K562 (cell line): ENCODE measurements at regions not wholly inside any gene's neighbourhood (a gene's known extent, or its start where the extent isn't known, plus 50 kb on each side); places are given as distances from the start of the nearest gene placed in this dataset.

ENCODE experiments used
- ATAC-seq: fragments of 200-7000 bp; cut with Tn5 transposase; 3 replicates; pipeline ENCODE4 v1.9.1; 2020; ENCODE audit warnings: moderate library complexity
- BruUV-seq: library from RNA; stranded (reverse); fragments of 400-500 nt; replicated peaks from 2 replicates; lab custom pipeline; 2021; lab: Mats Ljungman, UMichigan
- CTCF ChIA-PET: fragments of 300-600 bp; formaldehyde crosslinking; extraction: SDS; loops from one replicate; lab custom pipeline; 2021; ENCODE audit warnings: low intra/inter-chr PET ratio; lab: Yijun Ruan, JAX
- POLR2A ChIA-PET: fragments of 300-600, 350-650 bp; sonication (Branson Sonifier 250); formaldehyde crosslinking; extraction: SDS; loops from one replicate; lab custom pipeline; 2021; ENCODE audit warnings: antibody characterized with exemption, inconsistent platforms; lab: Yijun Ruan, JAX
- DNase-seq, 4 experiments: peaks; one replicate each; pipeline versions ENCODE4 v3.0.0 to v3.0.0-alpha.2; 2011 to 2018; ENCODE audit warnings: low spot score in 3 of 4, mixed read lengths in 3 of 4; ENCODE audit errors: extremely low read depth in 1 of 4
- FAIRE-seq: peaks from 2 replicates; lab custom pipeline; 2011; peaks lifted over from hg19 to GRCh38; lab: Jason Lieb, UNC
- H2AFZ ChIP-seq: 2 replicates; pipeline ENCODE4 v1.6.0; 2011; ENCODE audit warnings: low read depth, low read length, control low read depth, inconsistent platforms
- H3K27ac ChIP-seq: fragments of 200-600 bp; 3 replicates; pipeline ENCODE4 v1.8.0; 2011; ENCODE audit warnings: low read depth, mild to moderate bottlenecking, control low read depth, inconsistent platforms, low read length, moderate library complexity, mixed read lengths; ENCODE audit errors: extremely low read depth
- H3K27me3 ChIP-seq, 2 experiments: fragments of 300-600 bp in 1 of 2; 2 replicates in 1 of 2; 3 replicates in 1 of 2; pipeline versions ENCODE4 v1.6.0 to v1.8.0; 2011; ENCODE audit warnings: inconsistent platforms in 2 of 2, low read length in 2 of 2, mild to moderate bottlenecking in 1 of 2, mixed read lengths in 1 of 2, moderate library complexity in 1 of 2; ENCODE audit not compliant: control insufficient read depth in 2 of 2, insufficient read depth in 2 of 2
- H3K36me3 ChIP-seq: fragments of 300-600 bp; 3 replicates; pipeline ENCODE4 v1.8.0; 2011; ENCODE audit warnings: mild to moderate bottlenecking, low read length, inconsistent platforms; ENCODE audit not compliant: control insufficient read depth, insufficient read depth
- H3K4me1 ChIP-seq, 2 experiments: fragments of 200-600 bp in 1 of 2; replicated peaks in 1 of 2; 2 replicates in 1 of 2; 3 replicates in 1 of 2; pipeline versions ENCODE4 v1.5.1 to v1.8.0; 2011; ENCODE audit warnings: inconsistent platforms in 2 of 2, low read length in 2 of 2, mild to moderate bottlenecking in 1 of 2, mixed read lengths in 1 of 2, moderate library complexity in 1 of 2; ENCODE audit not compliant: control insufficient read depth in 2 of 2, insufficient read depth in 2 of 2
- H3K4me2 ChIP-seq: 2 replicates; pipeline ENCODE4 v1.6.1; 2011; ENCODE audit warnings: low read length, control low read depth, inconsistent platforms, mixed read lengths; ENCODE audit not compliant: insufficient read depth
- H3K4me3 ChIP-seq: fragments of 200-600 bp; sonication (generic), shearing (Covaris generic); 2 replicates; pipeline ENCODE4 v1.5.1; 2016; ENCODE audit warnings: control low read depth, inconsistent platforms
- H3K79me2 ChIP-seq: fragments of 200-600 bp; 3 replicates; pipeline ENCODE4 v1.8.0; 2011; ENCODE audit warnings: low read length, inconsistent platforms; ENCODE audit not compliant: control insufficient read depth, insufficient read depth
- H3K9ac ChIP-seq, 2 experiments: 2 replicates each; pipeline versions ENCODE4 v1.6.0 to v1.6.1; 2011; ENCODE audit warnings: low read depth in 2 of 2, low read length in 2 of 2, control low read depth in 1 of 2, inconsistent platforms in 1 of 2, mild to moderate bottlenecking in 1 of 2, mixed read lengths in 1 of 2; ENCODE audit not compliant: insufficient read depth in 1 of 2
- H3K9me1 ChIP-seq: one replicate; pipeline ENCODE4 v1.6.0; 2011; ENCODE audit warnings: inconsistent platforms, mild to moderate bottlenecking, low read length, moderate library complexity; ENCODE audit not compliant: control insufficient read depth, insufficient read depth
- H3K9me3 ChIP-seq: replicated peaks from 2 replicates; pipeline ENCODE4 v1.5.1; 2011; ENCODE audit warnings: low read depth, low read length, inconsistent platforms; ENCODE audit not compliant: control insufficient read depth, insufficient read depth
- H4K20me1 ChIP-seq: replicated peaks from 2 replicates; pipeline ENCODE4 v1.6.1; 2011; ENCODE audit warnings: low read length, inconsistent platforms, mixed read lengths; ENCODE audit not compliant: control insufficient read depth, insufficient read depth
- ERF ChIP-seq: fragments of 450-650 bp; formaldehyde crosslinking; IDR thresholded peaks from 2 replicates; pipeline ENCODE4 v1.4.0; 2020; ENCODE audit warnings: mild to moderate bottlenecking, mixed read lengths
- ESRRA ChIP-seq: fragments of 450-650 bp; IDR thresholded peaks from 2 replicates; pipeline ENCODE4 v1.6.1; 2014; ENCODE audit warnings: low read depth, mild to moderate bottlenecking, moderate library complexity, borderline replicate concordance
- KAT8 ChIP-seq: fragments of 450-650 bp; IDR thresholded peaks from 2 replicates; pipeline ENCODE4 v1.6.1; 2016; ENCODE audit warnings: low read depth, mild to moderate bottlenecking
- MEF2A ChIP-seq: IDR thresholded peaks from 2 replicates; pipeline ENCODE4 v1.6.1; 2011; ENCODE audit warnings: low read depth, mild to moderate bottlenecking, low read length, moderate library complexity; ENCODE audit not compliant: control insufficient read depth
- THRA ChIP-seq: fragments of 450-650 bp; IDR thresholded peaks from 2 replicates; pipeline ENCODE4 v1.6.1; 2017; ENCODE audit warnings: mild to moderate bottlenecking, moderate library complexity
- whole genome bisulfite sequencing: fragments of 100-300 bp; shearing (Covaris generic); methylation state at CpG from one replicate; pipeline ENCODE4 v1.1.6; 2016; ENCODE audit warnings: low coverage, mixed read lengths; ENCODE audit not compliant: insufficient coverage; ENCODE audit errors: missing lambda C conversion rate; 5-methylcytosine and 5-hydroxymethylcytosine counted together
- in situ Hi-C: fragments of 300-500 bp; cut with MboI; formaldehyde crosslinking; loops from 4 replicates; pipeline ENCODE4 v1.15.0; 2018; ENCODE audit warnings: inconsistent platforms, mixed read lengths
- intact Hi-C: fragments of 100-400 bp; cut with micrococcal nuclease; formaldehyde crosslinking; loops from 2 replicates; pipeline ENCODE4 v1.14.2; 2022
- TF ChIP-seq, protein P1 (sequence below): fragments of 450-650 bp; IDR thresholded peaks from 2 replicates; pipeline ENCODE4 v1.6.1; 2016; ENCODE audit warnings: mild to moderate bottlenecking, moderate library complexity

DNA sequence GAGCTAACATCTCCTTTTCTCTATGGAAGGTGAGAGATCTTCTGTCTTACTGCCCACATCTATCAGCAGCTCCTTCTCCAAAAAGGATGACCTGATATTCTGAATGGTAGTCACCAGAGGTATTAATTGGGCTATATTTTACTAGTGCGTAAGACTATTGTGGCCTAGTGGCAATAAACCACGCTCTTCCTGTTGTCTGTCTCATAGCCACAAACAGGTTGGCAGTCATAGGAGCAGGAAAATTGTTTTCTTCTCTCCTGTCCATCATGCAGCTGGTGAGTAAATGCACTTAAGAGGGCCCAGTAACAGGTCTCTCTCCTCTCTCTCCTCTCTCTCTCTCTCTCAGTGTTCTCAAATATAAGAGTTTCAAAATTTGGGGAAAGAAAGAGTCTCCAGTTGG is 856.8 kb upstream of the ACVR2A start:
- no peaks in the 10 kb centered on the region for H4K20me1 ChIP-seq
- WGBS: 0% methylated on average over 2 of the region's 2 CpGs
- CTCF ChIA-PET: no interaction called here
- H3K9me3 ChIP-seq: no peaks in the 10 kb centered on the region
- H3K4me1 ChIP-seq: no peaks in the 10 kb centered on the region
- no peak overlapping the region for H3K4me2 ChIP-seq
- POLR2A ChIA-PET: no interaction called here
- intact Hi-C loops: no loop called here
- H3K4me3 ChIP-seq: no peak overlapping the region
- no peak for ATAC-seq
- H2AFZ ChIP-seq: no peak overlapping the region
- no peak overlapping the region for H3K27ac ChIP-seq
- TF ChIP-seq ERF (CRISPR knock-in tag): no peak
- TF ChIP-seq, protein P1, sequence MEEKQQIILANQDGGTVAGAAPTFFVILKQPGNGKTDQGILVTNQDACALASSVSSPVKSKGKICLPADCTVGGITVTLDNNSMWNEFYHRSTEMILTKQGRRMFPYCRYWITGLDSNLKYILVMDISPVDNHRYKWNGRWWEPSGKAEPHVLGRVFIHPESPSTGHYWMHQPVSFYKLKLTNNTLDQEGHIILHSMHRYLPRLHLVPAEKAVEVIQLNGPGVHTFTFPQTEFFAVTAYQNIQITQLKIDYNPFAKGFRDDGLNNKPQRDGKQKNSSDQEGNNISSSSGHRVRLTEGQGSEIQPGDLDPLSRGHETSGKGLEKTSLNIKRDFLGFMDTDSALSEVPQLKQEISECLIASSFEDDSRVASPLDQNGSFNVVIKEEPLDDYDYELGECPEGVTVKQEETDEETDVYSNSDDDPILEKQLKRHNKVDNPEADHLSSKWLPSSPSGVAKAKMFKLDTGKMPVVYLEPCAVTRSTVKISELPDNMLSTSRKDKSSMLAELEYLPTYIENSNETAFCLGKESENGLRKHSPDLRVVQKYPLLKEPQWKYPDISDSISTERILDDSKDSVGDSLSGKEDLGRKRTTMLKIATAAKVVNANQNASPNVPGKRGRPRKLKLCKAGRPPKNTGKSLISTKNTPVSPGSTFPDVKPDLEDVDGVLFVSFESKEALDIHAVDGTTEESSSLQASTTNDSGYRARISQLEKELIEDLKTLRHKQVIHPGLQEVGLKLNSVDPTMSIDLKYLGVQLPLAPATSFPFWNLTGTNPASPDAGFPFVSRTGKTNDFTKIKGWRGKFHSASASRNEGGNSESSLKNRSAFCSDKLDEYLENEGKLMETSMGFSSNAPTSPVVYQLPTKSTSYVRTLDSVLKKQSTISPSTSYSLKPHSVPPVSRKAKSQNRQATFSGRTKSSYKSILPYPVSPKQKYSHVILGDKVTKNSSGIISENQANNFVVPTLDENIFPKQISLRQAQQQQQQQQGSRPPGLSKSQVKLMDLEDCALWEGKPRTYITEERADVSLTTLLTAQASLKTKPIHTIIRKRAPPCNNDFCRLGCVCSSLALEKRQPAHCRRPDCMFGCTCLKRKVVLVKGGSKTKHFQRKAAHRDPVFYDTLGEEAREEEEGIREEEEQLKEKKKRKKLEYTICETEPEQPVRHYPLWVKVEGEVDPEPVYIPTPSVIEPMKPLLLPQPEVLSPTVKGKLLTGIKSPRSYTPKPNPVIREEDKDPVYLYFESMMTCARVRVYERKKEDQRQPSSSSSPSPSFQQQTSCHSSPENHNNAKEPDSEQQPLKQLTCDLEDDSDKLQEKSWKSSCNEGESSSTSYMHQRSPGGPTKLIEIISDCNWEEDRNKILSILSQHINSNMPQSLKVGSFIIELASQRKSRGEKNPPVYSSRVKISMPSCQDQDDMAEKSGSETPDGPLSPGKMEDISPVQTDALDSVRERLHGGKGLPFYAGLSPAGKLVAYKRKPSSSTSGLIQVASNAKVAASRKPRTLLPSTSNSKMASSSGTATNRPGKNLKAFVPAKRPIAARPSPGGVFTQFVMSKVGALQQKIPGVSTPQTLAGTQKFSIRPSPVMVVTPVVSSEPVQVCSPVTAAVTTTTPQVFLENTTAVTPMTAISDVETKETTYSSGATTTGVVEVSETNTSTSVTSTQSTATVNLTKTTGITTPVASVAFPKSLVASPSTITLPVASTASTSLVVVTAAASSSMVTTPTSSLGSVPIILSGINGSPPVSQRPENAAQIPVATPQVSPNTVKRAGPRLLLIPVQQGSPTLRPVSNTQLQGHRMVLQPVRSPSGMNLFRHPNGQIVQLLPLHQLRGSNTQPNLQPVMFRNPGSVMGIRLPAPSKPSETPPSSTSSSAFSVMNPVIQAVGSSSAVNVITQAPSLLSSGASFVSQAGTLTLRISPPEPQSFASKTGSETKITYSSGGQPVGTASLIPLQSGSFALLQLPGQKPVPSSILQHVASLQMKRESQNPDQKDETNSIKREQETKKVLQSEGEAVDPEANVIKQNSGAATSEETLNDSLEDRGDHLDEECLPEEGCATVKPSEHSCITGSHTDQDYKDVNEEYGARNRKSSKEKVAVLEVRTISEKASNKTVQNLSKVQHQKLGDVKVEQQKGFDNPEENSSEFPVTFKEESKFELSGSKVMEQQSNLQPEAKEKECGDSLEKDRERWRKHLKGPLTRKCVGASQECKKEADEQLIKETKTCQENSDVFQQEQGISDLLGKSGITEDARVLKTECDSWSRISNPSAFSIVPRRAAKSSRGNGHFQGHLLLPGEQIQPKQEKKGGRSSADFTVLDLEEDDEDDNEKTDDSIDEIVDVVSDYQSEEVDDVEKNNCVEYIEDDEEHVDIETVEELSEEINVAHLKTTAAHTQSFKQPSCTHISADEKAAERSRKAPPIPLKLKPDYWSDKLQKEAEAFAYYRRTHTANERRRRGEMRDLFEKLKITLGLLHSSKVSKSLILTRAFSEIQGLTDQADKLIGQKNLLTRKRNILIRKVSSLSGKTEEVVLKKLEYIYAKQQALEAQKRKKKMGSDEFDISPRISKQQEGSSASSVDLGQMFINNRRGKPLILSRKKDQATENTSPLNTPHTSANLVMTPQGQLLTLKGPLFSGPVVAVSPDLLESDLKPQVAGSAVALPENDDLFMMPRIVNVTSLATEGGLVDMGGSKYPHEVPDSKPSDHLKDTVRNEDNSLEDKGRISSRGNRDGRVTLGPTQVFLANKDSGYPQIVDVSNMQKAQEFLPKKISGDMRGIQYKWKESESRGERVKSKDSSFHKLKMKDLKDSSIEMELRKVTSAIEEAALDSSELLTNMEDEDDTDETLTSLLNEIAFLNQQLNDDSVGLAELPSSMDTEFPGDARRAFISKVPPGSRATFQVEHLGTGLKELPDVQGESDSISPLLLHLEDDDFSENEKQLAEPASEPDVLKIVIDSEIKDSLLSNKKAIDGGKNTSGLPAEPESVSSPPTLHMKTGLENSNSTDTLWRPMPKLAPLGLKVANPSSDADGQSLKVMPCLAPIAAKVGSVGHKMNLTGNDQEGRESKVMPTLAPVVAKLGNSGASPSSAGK: no peak
- TF ChIP-seq MEF2A: no peak
- TF ChIP-seq THRA: no peak
- no peak for TF ChIP-seq KAT8
- TF ChIP-seq ESRRA: no peak
- TF ChIP-seq, all 486 proteins: peak for 0
- no peak for FAIRE-seq
- no peak for DNase-seq
- no TSS peak for BruUV-seq
- in situ Hi-C loops: no loop called here
- Histone ChIP-seq H3K79me2 (no peaks in the 10 kb centered on the region), H3K36me3 (no peaks in the 10 kb centered on the region), H3K27me3 (no peaks in the 10 kb centered on the region), H3K9me1 (no peaks in the 10 kb centered on the region), H3K9ac (no peak overlapping the region)
